ENCODE measurements at regions not wholly inside any gene's neighbourhood (a gene's known extent, or its start where the extent isn't known, plus 50 kb on each side); places are given as distances from the start of the nearest gene placed in this dataset.

GRCh38 chr12:118650586-118650960 lies 274.2 kb downstream of the SUDS3 start:
- TF ChIP-seq CTCF (IDR thresholded peaks at IDR 0.05; ENCODE audit: low read depth, low read length, missing input control) (no peak), NR2F2 (IDR thresholded peaks at IDR 0.05) (no peak)
- TF ChIP-seq, protein P1, sequence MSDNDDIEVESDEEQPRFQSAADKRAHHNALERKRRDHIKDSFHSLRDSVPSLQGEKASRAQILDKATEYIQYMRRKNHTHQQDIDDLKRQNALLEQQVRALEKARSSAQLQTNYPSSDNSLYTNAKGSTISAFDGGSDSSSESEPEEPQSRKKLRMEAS (IDR thresholded peaks at IDR 0.05) = no peak
- TF ChIP-seq, protein P2, sequence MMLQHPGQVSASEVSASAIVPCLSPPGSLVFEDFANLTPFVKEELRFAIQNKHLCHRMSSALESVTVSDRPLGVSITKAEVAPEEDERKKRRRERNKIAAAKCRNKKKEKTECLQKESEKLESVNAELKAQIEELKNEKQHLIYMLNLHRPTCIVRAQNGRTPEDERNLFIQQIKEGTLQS (IDR thresholded peaks at IDR 0.05) = no peak
